ENCODE measurements at regions not wholly inside any gene's neighbourhood (a gene's known extent, or its start where the extent isn't known, plus 50 kb on each side); places are given as distances from the start of the nearest gene placed in this dataset.

DNA sequence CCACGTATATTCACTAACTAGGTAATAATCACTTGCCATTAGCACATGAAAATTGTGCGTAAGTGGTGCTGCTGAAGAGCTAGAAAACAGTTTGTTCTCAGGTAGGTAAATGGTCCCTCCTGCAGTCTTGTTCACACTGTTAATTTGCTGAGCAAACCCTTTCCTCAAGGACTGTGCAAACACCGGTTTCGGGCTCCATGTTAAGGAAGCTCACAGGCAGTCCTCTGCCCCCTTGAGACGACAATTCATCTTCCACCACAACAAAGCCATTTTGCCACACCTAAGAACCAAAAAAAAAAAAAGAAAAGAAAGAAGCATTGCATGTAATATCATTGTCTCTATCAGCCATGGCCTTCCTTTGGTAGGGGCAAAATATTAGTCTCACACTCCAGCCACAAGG is 193.9 kb downstream of the BCL11A start:
- DNase-seq (ENCODE audit: low read depth): no peak
- H3K4me3 ChIP-seq (ENCODE audit: low read depth, low read length): no peak overlapping the region
- TF ChIP-seq, protein P1, sequence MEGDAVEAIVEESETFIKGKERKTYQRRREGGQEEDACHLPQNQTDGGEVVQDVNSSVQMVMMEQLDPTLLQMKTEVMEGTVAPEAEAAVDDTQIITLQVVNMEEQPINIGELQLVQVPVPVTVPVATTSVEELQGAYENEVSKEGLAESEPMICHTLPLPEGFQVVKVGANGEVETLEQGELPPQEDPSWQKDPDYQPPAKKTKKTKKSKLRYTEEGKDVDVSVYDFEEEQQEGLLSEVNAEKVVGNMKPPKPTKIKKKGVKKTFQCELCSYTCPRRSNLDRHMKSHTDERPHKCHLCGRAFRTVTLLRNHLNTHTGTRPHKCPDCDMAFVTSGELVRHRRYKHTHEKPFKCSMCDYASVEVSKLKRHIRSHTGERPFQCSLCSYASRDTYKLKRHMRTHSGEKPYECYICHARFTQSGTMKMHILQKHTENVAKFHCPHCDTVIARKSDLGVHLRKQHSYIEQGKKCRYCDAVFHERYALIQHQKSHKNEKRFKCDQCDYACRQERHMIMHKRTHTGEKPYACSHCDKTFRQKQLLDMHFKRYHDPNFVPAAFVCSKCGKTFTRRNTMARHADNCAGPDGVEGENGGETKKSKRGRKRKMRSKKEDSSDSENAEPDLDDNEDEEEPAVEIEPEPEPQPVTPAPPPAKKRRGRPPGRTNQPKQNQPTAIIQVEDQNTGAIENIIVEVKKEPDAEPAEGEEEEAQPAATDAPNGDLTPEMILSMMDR (IDR thresholded peaks at IDR 0.05; ENCODE audit: insufficient read depth, low read length): no peak

DNA sequence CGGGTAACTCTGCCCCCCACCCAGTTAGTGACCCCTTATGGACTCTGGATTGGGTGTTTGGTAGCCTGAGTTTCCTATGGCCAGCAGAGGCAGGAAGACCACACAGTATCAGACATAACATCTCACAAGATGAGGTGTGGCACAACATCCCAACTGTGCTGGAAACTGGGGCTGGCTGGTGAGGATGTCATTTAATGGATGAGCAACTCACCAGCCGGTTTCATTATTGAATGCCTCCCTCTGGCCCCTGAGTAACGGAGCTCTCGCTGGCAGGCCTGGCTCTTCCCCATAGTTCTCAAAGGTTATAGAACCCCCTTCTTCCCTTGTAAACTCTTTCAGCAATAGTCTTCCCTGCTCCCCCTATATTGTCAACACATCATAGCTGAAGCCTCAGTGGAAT is 195.0 kb downstream of the BCL11A start:
- TF ChIP-seq, protein P1 (IDR thresholded peaks at IDR 0.05; ENCODE audit: insufficient read depth, low read length): no peak
- no peak overlapping the region for H3K4me3 ChIP-seq (ENCODE audit: low read depth, low read length)
- DNase-seq (ENCODE audit: low read depth): no peak

DNA sequence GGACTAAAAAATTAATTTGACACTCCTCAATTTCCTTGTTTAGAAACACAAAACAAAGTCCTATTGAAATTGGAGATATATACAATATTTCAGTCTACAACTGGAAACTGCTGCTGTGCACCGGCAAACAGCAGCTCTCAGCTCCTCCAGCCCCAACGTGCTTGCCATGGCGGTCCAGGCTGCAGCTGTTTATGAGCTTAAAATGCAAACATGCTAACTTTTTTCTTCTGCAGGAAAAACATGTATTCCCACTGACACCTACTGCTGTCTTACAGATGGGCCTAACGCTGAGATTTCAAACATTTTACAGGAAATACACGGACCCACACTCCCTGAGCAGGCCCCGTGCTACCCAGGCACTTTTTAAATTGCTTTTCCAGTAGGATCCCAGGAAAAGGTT is 195.5 kb downstream of the BCL11A start:
- TF ChIP-seq, protein P1 (IDR thresholded peaks at IDR 0.05; ENCODE audit: insufficient read depth, low read length): no peak
- H3K4me3 ChIP-seq (ENCODE audit: low read depth, low read length): no peak overlapping the region
- DNase-seq (ENCODE audit: low read depth): no peak

DNA sequence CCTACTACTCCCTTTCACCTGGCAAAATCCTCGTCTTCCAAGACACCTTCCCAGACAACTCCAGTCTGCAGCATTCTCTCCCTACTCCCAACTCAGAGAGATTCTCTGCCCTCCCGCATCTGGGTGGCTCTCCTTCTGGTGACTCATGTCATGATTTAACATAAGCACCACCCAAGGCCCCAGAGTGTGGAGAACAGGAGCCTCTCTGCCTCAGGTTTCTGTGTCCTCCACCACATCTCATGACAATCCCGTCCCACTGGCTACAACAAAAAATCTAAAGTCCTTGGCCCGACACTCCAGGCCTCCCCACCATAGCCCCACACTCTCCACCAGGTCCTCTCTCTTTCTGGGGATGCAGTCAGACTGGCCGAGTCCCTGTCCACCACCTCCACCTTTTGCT is 197.1 kb downstream of the BCL11A start:
- no peak overlapping the region for H3K4me3 ChIP-seq (ENCODE audit: low read depth, low read length)
- TF ChIP-seq, protein P1 (IDR thresholded peaks at IDR 0.05; ENCODE audit: insufficient read depth, low read length): no peak
- DNase-seq (ENCODE audit: low read depth): no peak

DNA sequence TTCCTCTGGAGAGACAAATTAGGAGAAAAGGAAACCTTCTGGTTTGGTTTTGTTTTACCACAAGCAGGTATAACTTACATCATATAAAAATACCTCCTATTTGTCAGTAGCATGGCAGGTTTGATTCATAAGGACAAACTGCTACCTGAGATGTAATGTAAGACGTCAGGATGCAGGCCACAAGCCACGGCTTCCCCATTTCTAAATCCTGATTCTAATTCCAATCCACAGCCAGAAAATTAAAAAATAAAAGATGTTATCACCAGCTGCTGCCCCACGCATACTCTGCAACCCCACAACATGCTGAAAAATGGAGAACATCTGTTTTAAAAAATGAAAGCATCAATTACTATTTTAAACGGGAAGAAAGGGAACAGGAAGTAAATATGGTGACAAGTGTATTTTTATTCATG is 197.6 kb downstream of the BCL11A start:
- DNase-seq (ENCODE audit: low read depth): no peak
- H3K4me3 ChIP-seq (ENCODE audit: low read depth, low read length): no peak overlapping the region
- TF ChIP-seq, protein P1 (IDR thresholded peaks at IDR 0.05; ENCODE audit: insufficient read depth, low read length): no peak

DNA sequence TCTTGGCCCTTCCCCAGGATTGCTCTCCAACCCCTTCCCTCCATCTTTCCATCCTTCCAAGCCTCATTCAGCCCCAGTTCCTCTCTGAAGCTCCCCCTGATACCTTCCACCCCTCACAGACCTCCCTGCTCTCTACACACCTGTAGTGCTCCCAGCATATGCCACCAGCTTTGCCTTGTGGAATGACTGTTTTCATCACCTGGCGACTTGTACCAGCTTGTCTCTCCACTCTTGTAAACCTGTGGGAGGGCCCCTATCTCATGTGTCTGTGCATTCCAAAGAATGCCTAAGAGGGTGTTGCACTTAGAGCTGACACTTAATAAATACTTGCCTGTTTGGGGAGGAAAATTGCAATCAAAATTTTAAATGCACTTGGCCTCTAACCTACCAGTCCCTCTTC is 198.7 kb downstream of the BCL11A start:
- DNase-seq (ENCODE audit: low read depth): no peak
- H3K4me3 ChIP-seq (ENCODE audit: low read depth, low read length): no peak overlapping the region
- TF ChIP-seq, protein P1 (IDR thresholded peaks at IDR 0.05; ENCODE audit: insufficient read depth, low read length): no peak

DNA sequence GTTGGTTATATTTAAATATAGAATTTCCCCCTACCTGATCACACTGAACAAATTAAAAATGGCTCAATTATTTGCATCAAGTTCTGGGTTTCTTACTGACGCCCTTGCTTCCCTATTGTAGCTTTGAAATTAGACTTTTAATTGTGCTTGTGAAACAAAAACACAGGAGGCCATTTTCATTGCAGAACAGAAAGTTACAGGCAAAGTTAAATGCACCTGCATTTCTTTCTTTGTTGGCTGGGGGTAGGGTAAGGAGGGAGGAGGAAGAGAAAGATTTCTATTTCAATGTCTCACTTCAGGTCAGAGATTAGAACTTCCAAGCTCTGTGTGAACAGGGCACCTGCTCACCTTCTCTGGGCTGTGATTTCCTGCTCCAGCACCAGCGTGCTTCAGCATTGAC is 199.6 kb downstream of the BCL11A start:
- no peak for DNase-seq (ENCODE audit: low read depth)
- TF ChIP-seq, protein P1 (IDR thresholded peaks at IDR 0.05; ENCODE audit: insufficient read depth, low read length): no peak
- no peak overlapping the region for H3K4me3 ChIP-seq (ENCODE audit: low read depth, low read length)

Data from fibroblast of the aortic adventitia (primary cell).